ENCODE measurements at regions not wholly inside any gene's neighbourhood (a gene's known extent, or its start where the extent isn't known, plus 50 kb on each side); places are given as distances from the start of the nearest gene placed in this dataset.

- DNase-seq (ENCODE audit: low read depth): no peak
Measured at GRCh38 chr20:39259808-39260207, 297.7 kb downstream of the DHX35 start.

- DNase-seq (ENCODE audit: low read depth): no peak
Measured at GRCh38 chr20:39259010-39259803, 297.1 kb downstream of the DHX35 start.

- no peak for DNase-seq (ENCODE audit: low read depth)
Measured at GRCh38 chr20:39258253-39258652, 296.1 kb downstream of the DHX35 start.

GRCh38 chr20:39253051-39253755 lies 291.1 kb downstream of the DHX35 start:
- DNase-seq (ENCODE audit: low read depth): no peak

GRCh38 chr20:39252035-39252434 lies 289.9 kb downstream of the DHX35 start:
- no peak for DNase-seq (ENCODE audit: low read depth)

- DNase-seq (ENCODE audit: low read depth): no peak
Measured at GRCh38 chr20:39249798-39250197, 287.7 kb downstream of the DHX35 start.

GRCh38 chr20:39248862-39249485 lies 286.8 kb downstream of the DHX35 start:
- no peak for DNase-seq (ENCODE audit: low read depth)

- no peak for DNase-seq (ENCODE audit: low read depth)
Measured at GRCh38 chr20:39248171-39248861, 286.2 kb downstream of the DHX35 start.

- DNase-seq (ENCODE audit: low read depth): no peak
Measured at GRCh38 chr20:39246436-39246835, 284.3 kb downstream of the DHX35 start.

- no peak for DNase-seq (ENCODE audit: low read depth)
Measured at GRCh38 chr20:39245685-39246311, 283.7 kb downstream of the DHX35 start.

GRCh38 chr20:39243962-39244361 lies 281.8 kb downstream of the DHX35 start:
- DNase-seq (ENCODE audit: low read depth): no peak

- DNase-seq (ENCODE audit: low read depth): no peak
Measured at GRCh38 chr20:39242614-39243013, 280.5 kb downstream of the DHX35 start.

GRCh38 chr20:39234520-39235095 lies 272.5 kb downstream of the DHX35 start:
- no peak for DNase-seq (ENCODE audit: low read depth)

- no peak for DNase-seq (ENCODE audit: low read depth)
Measured at GRCh38 chr20:39233755-39234154, 271.6 kb downstream of the DHX35 start.

- no peak for DNase-seq (ENCODE audit: low read depth)
Measured at GRCh38 chr20:39227416-39227815, 265.3 kb downstream of the DHX35 start.

GRCh38 chr20:39225978-39226377 lies 263.8 kb downstream of the DHX35 start:
- DNase-seq (ENCODE audit: low read depth): no peak

- no peak for DNase-seq (ENCODE audit: low read depth)
Measured at GRCh38 chr20:39225536-39225935, 263.4 kb downstream of the DHX35 start.

- DNase-seq (ENCODE audit: low read depth): no peak
Measured at GRCh38 chr20:39222101-39222500, 260.0 kb downstream of the DHX35 start.

GRCh38 chr20:39216195-39216594 lies 254.1 kb downstream of the DHX35 start:
- no peak for DNase-seq (ENCODE audit: low read depth)

GRCh38 chr20:39214828-39215227 lies 252.7 kb downstream of the DHX35 start:
- DNase-seq (ENCODE audit: low read depth): no peak

GRCh38 chr20:39213476-39214145 lies 251.5 kb downstream of the DHX35 start:
- DNase-seq (ENCODE audit: low read depth): no peak

Measured in activated T-helper 9 cell treated with anti-CD3 and anti-CD28 coated beads, Interleukin-2, amount 50 U/mL, for 16 hours (primary cell).